HG02759 (cell line): ENCODE measurements at regions not wholly inside any gene's neighbourhood (a gene's known extent, or its start where the extent isn't known, plus 50 kb on each side); places are given as distances from the start of the nearest gene placed in this dataset.
"Not testable (repeated sequence)": the region's sequence is repeated elsewhere in the genome, so short reads cannot be mapped to it uniquely, and the experiment has no call there.

ENCODE experiments used
- ATAC-seq: cut with Tn5 transposase; IDR thresholded peaks from one replicate; pipeline ENCODE4 v1.9.1; 2021; ENCODE audit warnings: mild to moderate bottlenecking, moderate library complexity; ENCODE audit not compliant: unreplicated experiment

DNA sequence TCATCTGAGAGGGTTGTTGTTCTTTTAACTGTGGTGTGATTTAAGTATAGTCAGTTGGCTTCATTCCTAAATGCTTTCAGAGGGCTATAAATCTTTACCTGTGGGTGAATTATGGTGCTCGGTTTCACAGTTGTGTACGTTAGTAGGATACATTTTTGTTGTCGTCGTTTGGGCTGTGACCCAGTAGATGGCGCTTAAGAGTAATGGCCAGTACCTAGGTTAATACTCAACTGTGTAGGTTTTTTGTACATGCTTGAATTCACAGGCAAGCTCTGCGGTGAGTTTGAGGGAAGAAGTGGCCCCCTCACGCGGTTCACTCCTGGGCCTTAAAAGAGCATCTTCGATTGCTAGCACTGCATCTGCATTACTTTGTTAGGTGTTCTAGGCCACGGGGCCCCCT lies 571.7 kb upstream of the TGIF2LX start:
- peak; percentile 66 for ATAC-seq

GRCh38 chrX:89369904-89370303 lies 551.8 kb upstream of the TGIF2LX start:
- not testable (repeated sequence) for ATAC-seq

GRCh38 chrX:89393004-89393403 lies 528.7 kb upstream of the TGIF2LX start:
- not testable (repeated sequence) for ATAC-seq

GRCh38 chrX:89402818-89403217 lies 518.9 kb upstream of the TGIF2LX start:
- not testable (repeated sequence) for ATAC-seq

GRCh38 chrX:89405148-89405547 lies 516.6 kb upstream of the TGIF2LX start:
- not testable (repeated sequence) for ATAC-seq

GRCh38 chrX:89416930-89417329 lies 504.8 kb upstream of the TGIF2LX start:
- ATAC-seq = not testable (repeated sequence)

GRCh38 chrX:89432652-89433231 lies 489.0 kb upstream of the TGIF2LX start:
- ATAC-seq = not testable (repeated sequence)
